Activated CD4-positive, CD25-positive, alpha-beta regulatory T cell treated with anti-CD3 and anti-CD28 coated beads, Interleukin-2, amount 50 U/mL, for 72 hours (primary cell): ENCODE measurements at regions not wholly inside any gene's neighbourhood (a gene's known extent, or its start where the extent isn't known, plus 50 kb on each side); places are given as distances from the start of the nearest gene placed in this dataset.
"Not testable (repeated sequence)": the region's sequence is repeated elsewhere in the genome, so short reads cannot be mapped to it uniquely, and the experiment has no call there.

Experiments used
- DNase-seq: peaks from one replicate; pipeline ENCODE4 v3.0.0; 2021

DNA sequence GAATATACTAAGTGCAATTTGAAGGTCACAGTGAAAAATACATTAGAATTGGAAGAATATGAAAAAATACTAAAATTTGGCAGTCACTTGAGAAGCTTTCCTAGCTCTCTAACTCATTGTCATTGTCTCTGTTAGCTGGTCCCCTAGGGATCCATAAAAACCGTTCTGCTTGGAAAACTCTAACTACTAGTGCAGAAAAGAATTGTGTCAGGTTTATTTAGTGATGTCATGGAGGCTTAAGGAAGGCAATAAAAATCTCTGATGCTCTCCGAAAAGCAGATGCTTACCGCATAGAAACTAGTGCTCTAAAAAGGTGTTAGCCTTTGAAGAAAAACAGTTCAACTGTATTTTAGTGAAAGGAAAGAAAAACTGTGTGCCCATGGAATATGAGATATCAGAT lies 150.1 kb upstream of the DLGAP1 start:
- DNase-seq = no peak

- no peak for DNase-seq
These were observed 148.8 kb upstream of the DLGAP1 start for GRCh38 chr18:4603955-4604354.

DNA sequence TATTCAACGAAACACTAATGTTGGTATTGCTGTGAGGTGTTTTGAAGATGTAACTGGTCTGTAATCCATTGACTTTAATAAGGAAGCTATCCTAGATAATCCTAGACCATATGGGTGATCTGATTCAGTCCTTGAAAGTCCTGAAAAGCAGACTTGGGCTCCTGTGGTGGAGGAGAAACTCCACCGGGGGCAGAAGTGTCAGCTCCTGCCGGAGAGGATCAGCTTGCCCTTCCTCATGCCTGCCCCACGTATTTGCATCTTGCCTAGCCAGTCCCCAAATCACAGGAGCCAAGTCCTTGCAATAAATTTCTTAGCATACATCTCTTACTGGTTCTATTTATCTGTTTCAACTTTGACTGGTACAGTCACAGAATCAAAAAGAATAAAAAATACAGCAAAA lies 144.2 kb upstream of the DLGAP1 start:
- DNase-seq = no peak

GRCh38 chr18:4597301-4597700 lies 142.2 kb upstream of the DLGAP1 start:
- DNase-seq = no peak

GRCh38 chr18:4593895-4594294 lies 138.8 kb upstream of the DLGAP1 start:
- no peak for DNase-seq

DNA sequence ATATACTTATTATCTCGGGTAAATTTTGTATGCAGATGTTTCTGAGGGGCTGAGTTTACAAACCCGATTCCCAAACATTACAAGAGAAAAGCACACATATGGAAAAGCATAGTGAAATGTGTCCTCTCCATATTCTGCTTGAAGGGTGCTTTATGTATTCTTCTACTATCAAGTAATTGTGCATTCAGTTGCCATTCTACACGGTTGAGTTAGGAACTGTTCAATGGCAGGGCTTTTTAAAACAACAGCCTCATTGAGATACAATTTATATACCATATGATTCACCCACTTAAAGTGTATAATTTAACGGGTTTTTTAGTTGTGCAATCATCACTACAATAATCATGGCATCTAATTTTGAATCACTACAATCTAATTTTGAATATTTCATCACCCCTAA lies 138.4 kb upstream of the DLGAP1 start:
- no peak for DNase-seq

DNA sequence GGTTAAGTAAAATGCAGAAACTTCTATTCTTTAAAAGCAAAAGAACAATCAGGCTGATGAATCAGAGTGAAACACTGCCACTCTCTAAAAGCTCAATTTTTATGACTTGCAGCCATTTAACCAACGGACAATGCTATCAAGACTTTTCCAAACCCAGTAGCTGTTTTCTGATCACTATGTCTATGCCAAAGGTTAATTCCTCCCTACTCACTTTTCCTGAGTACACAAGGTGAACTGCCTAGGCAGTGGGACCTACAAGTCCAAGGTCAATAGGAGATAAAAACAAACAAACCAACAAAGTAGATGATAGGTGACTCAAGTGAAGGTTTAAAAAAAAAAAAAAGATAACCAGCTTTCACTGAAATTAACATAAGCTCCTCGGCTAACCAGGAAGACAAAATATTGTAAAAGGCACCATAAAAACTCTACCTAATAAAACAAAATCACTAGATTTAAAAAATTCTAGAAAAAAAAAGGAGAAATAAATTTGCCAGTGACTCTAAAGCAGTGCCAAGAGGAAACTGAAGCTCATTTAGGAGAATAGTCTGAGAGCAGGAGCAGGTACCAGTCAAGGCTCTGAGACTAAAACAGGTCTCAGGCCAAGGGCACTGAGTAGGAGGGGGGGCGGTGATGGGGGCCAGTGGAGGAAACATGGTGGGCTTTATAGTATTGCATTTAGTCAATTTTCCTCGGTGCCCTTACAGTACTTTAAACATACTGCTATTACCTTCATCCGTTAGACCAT lies 134.1 kb upstream of the DLGAP1 start:
- no peak for DNase-seq

- DNase-seq = no peak
These were observed 132.1 kb upstream of the DLGAP1 start for GRCh38 chr18:4587204-4587603.

DNA sequence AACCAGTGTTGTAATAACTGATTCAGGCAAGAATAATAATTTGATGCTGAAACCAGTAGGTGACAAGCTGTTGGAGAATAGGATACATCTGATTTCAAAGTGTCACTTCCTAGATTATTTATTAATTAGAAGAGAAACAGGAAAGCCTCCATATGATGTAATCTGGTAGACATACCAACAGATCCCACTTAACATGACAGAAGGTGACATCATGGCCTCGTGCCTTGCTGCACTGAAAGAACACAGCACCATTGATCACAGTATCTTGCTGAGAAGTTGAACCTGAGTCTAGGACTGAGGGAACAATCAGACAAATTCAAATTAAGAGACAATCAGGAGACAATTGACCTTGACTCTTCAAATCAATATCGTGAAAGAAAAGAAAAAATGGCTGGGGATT lies 131.6 kb upstream of the DLGAP1 start:
- no peak for DNase-seq

GRCh38 chr18:4582431-4583335 lies 127.6 kb upstream of the DLGAP1 start:
- no peak for DNase-seq

DNA sequence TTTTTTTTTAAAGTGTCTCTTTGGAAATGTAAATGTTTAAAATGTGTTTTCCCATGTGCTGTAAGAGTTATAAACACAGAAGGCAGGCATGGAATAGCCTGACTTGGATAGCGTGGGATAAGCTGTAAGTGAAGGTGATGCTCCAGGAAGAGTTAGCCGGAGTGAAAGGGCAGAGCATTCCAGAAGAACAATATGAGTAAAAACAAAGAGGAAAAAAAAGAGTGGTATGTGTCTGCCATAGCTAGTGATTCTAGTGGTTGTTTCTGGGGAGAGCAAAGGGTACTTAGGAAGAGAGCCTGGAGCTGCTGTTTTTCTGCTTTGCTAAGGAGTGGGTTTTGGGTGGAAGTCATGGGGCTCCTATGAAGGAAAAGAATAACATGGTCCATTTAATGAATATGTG lies 126.9 kb upstream of the DLGAP1 start:
- no peak for DNase-seq

DNA sequence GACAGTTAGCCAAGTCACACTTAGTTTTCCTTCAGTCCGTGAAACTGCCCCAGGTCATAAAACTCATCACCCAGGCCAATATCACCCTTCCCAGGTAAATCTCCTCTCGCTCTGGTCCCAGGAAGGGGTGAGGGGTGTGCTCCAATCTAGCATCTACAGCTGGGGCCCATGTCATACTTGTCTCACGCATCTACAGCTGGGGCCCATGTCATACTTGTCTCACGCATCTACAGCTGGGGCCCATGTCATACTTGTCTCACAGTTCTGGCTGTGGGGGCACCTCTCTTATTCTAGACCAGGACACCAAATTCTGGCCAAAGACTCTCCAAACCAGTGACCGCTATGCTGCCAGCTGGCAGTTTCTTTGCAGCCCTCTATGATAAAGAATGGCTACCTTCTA lies 123.3 kb upstream of the DLGAP1 start:
- DNase-seq = no peak

DNA sequence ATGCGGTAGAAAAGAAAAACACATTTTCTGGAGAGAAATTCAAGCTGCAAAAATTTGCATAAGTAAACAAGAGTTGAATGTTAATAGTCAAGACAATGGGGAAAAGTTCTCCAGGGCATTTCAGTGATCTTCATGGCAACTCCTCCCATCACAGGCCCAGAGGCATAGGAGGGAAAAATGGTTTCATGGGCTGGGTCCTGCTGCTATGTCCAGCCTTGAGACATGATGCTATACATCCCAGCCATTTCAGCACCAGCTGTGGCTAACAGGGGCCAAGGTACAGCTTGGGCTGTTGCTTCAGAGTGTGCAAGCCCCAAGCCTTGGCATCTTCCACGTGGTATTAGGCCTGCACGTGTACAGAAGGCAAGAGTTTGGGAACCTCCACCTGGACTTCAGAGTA lies 118.6 kb upstream of the DLGAP1 start:
- no peak for DNase-seq

DNA sequence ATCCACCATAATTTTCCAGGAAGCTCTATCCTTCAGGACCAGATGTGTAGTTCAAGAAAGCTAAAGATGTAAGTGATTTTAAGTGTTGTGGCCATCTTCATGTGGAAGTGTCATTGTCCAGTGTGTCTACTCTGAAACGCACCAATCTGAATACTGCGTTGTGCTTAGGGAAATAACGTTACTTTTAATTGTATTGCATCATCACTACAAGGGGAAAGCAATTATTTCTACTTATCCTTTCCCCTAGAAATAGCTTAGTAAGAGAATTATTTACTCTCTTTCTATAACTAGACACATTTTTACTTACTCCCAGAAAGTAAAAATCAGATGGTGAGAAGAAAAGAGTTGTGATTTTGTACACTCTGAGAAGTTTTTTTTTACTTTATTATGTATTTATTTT lies 102.4 kb upstream of the DLGAP1 start:
- no peak for DNase-seq

GRCh38 chr18:4551001-4551360 lies 95.9 kb upstream of the DLGAP1 start:
- DNase-seq = no peak

GRCh38 chr18:4549164-4549872 lies 94.2 kb upstream of the DLGAP1 start:
- DNase-seq = no peak

DNA sequence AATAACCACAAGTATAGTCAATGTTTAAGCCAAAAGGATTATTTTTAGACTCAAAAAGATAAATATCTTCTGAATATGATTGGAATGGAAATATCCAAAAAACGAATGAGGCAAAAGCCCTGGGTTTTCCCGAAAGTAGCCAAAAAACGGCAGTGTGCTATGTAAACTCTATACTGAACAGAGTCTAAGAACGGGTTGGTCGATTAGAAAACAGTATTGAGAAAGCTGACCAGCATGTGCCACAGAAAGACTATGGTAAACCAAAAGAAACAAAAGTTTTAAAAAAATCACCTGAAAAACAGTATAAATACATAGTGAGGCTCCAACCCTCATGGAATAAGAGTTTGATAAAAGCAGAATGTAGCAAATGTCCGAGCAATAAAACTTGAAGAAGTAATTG lies 92.0 kb upstream of the DLGAP1 start:
- DNase-seq = no peak

DNA sequence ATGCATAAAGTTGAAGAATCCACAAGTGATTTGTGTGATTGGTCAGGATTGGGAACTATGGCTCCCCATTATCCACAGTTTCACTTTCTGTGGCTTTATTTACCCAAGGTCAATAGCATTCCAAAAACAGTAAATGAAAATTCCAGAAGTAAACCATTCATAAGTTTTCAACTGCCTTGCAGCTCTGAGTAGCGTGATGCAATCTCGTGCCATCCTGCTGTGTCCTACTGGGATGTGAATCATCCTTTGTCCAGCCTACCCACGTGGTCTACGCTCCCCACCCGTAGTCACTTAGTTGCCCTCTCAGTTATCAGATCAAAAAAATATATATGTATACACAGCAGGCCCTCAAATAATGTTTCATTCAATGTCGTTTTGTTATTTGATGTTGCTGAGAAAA lies 89.0 kb upstream of the DLGAP1 start:
- no peak for DNase-seq

GRCh38 chr18:4543711-4544110 lies 88.6 kb upstream of the DLGAP1 start:
- no peak for DNase-seq

DNA sequence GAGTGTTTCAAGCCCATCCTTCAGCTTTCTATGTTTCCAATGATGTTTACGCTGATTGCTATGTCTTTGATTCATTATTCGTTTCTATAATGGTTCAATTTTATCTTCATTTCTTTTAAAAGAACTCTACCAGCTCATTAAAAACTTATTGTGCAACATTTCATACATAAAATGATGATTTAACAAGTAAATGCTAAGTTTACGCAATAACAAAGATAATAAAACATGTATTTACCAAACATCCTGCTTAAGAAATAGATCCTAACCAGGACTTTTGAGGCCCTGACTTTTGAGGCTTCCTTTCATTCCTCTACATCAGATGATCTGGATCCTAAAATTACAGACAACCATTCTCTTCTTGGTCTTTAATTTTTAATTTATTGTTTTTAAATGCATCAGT lies 86.5 kb upstream of the DLGAP1 start:
- no peak for DNase-seq

DNA sequence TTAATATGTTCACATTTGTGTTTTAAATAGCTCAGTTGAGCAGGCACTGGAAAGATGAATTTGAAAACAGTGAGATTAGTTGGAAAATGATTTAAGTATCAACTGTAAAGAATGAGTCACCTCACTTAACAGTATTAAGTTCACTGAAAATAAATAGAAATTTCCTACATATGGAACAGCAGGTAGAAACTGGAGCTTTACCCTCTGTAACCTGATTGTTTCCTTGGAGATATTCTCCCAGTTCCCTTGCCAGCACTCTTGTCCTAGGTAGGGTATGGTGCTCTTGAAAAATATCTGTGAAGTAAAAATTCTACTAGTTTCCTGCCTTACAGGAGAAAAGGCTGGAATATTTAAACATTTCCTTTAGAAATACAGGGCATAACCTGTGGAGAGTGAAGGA lies 81.3 kb upstream of the DLGAP1 start:
- no peak for DNase-seq

GRCh38 chr18:4528405-4528804 lies 73.3 kb upstream of the DLGAP1 start:
- no peak for DNase-seq

DNA sequence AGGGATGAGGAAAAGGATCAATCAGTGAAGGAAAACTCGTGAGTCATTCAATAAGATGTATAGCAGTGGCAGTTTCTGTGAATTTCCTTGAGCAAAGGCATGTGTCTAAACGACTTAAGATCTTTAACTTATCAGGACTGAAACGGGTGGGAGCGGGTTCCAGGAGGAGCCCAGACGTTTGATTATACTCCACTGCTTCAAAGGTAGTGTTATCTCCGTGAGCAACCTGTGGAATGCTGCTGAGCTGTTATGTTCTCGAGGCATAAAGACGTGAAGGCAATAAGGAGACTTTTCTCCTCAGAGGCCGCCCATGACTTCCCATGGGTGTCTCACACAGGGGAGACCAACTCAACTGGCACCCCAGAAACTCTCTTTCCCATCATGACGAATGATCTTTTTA lies 72.7 kb upstream of the DLGAP1 start:
- not testable (repeated sequence) for DNase-seq

- DNase-seq = no peak
These were observed 69.0 kb upstream of the DLGAP1 start for GRCh38 chr18:4524096-4524495.
